Astrocyte (in vitro differentiated cells and primary cell): ENCODE measurements at regions not wholly inside any gene's neighbourhood (a gene's known extent, or its start where the extent isn't known, plus 50 kb on each side); places are given as distances from the start of the nearest gene placed in this dataset.

Source experiments
- DNase-seq: peaks from one replicate; pipeline ENCODE4 v3.0.0-alpha.2; 2010; ENCODE audit warnings: low read depth
- FAIRE-seq: peaks from 2 replicates; lab custom pipeline; 2011; peaks lifted over from hg19 to GRCh38; lab: Jason Lieb, UNC
- H2AFZ ChIP-seq: 2 replicates; pipeline ENCODE4 v1.6.0; 2012; ENCODE audit warnings: low read depth, low read length, inconsistent platforms
- H3K27ac ChIP-seq: 2 replicates; pipeline ENCODE4 v1.5.1; 2011; ENCODE audit warnings: low read depth, low read length, inconsistent platforms
- H3K27me3 ChIP-seq: 2 replicates; pipeline ENCODE4 v1.6.0; 2011; ENCODE audit warnings: low read length, inconsistent platforms; ENCODE audit not compliant: insufficient read depth
- H3K36me3 ChIP-seq: 2 replicates; pipeline ENCODE4 v1.5.1; 2011; ENCODE audit warnings: low read length, inconsistent platforms; ENCODE audit not compliant: insufficient read depth
- H3K4me1 ChIP-seq: 2 replicates; pipeline ENCODE4 v1.5.1; 2011; ENCODE audit warnings: low read length, inconsistent platforms; ENCODE audit not compliant: insufficient read depth
- H3K4me2 ChIP-seq: 2 replicates; pipeline ENCODE4 v1.6.0; 2012; ENCODE audit warnings: low read length, inconsistent platforms
- H3K4me3 ChIP-seq: 2 replicates; pipeline ENCODE4 v1.5.1; 2011; ENCODE audit warnings: low read depth, mild to moderate bottlenecking, low read length, inconsistent platforms; ENCODE audit not compliant: insufficient read depth
- H3K79me2 ChIP-seq: 2 replicates; pipeline ENCODE4 v1.6.0; 2012; ENCODE audit warnings: mild to moderate bottlenecking, low read length, inconsistent platforms; ENCODE audit not compliant: insufficient read depth
- H3K9ac ChIP-seq: 2 replicates; pipeline ENCODE4 v1.6.0; 2012; ENCODE audit warnings: mild to moderate bottlenecking, low read length, inconsistent platforms
- H3K9me3 ChIP-seq: 2 replicates; pipeline ENCODE4 v1.5.1; 2012; ENCODE audit warnings: low read depth, mild to moderate bottlenecking, low read length, inconsistent platforms; ENCODE audit not compliant: insufficient read depth
- H4K20me1 ChIP-seq: 2 replicates; pipeline ENCODE4 v1.6.0; 2012; ENCODE audit warnings: low read length, inconsistent platforms; ENCODE audit not compliant: insufficient read depth
- H3K27ac Mint-ChIP-seq: one replicate; pipeline ENCODE4 v1.8.0; 2021; ENCODE audit warnings: mild to moderate bottlenecking, mixed read lengths; ENCODE audit not compliant: unreplicated experiment
- H3K27me3 Mint-ChIP-seq: one replicate; pipeline ENCODE4 v1.8.0; 2021; ENCODE audit warnings: low read depth, mixed read lengths; ENCODE audit not compliant: unreplicated experiment
- H3K36me3 Mint-ChIP-seq: one replicate; pipeline ENCODE4 v1.8.0; 2021; ENCODE audit warnings: low read depth, mixed read lengths; ENCODE audit not compliant: unreplicated experiment
- H3K4me1 Mint-ChIP-seq: one replicate; pipeline ENCODE4 v1.8.0; 2021; ENCODE audit warnings: low read depth, mixed read lengths; ENCODE audit not compliant: unreplicated experiment
- H3K4me3 Mint-ChIP-seq: one replicate; pipeline ENCODE4 v1.8.0; 2021; ENCODE audit warnings: mild to moderate bottlenecking, moderate library complexity, mixed read lengths; ENCODE audit not compliant: unreplicated experiment
- H3K9me3 Mint-ChIP-seq: one replicate; pipeline ENCODE4 v1.8.0; 2021; ENCODE audit warnings: mild to moderate bottlenecking, mixed read lengths; ENCODE audit not compliant: unreplicated experiment
- CTCF ChIP-seq: IDR thresholded peaks from 2 replicates; pipeline ENCODE4 v1.5.1; 2011; ENCODE audit warnings: low read depth, mild to moderate bottlenecking, inconsistent platforms, low read length, moderate library complexity; ENCODE audit not compliant: insufficient read depth
- EZH2 ChIP-seq: IDR thresholded peaks from 2 replicates; pipeline ENCODE4 v1.6.1; 2012; ENCODE audit warnings: mild to moderate bottlenecking, low read length, inconsistent platforms; ENCODE audit not compliant: insufficient read depth

- H3K4me3 ChIP-seq, result no peak overlapping the region
- H3K27ac Mint-ChIP-seq, result no peak overlapping the region
- no peaks in the 10 kb centered on the region for H4K20me1 ChIP-seq
- no peak overlapping the region for H3K27ac ChIP-seq
- no peak overlapping the region for H3K4me2 ChIP-seq
- no peaks in the 10 kb centered on the region for H3K36me3 ChIP-seq
- H2AFZ ChIP-seq, result no peak overlapping the region
- H3K27me3 Mint-ChIP-seq, result no peaks in the 10 kb centered on the region
- no peak overlapping the region for H3K9ac ChIP-seq
- FAIRE-seq (peak; percentile 89), DNase-seq (no peak)
- H3K27me3 ChIP-seq, result no peaks in the 10 kb centered on the region
- TF ChIP-seq EZH2 (no peak), CTCF (no peak)
- H3K4me1 Mint-ChIP-seq, result no peaks in the 10 kb centered on the region
- H3K79me2 ChIP-seq, result no peaks in the 10 kb centered on the region
- H3K36me3 Mint-ChIP-seq, result no peaks in the 10 kb centered on the region
- no peaks in the 10 kb centered on the region for H3K9me3 Mint-ChIP-seq
- no peaks in the 10 kb centered on the region for H3K9me3 ChIP-seq
- no peak overlapping the region for H3K4me3 Mint-ChIP-seq
- H3K4me1 ChIP-seq, result no peaks in the 10 kb centered on the region
Measured at GRCh38 chrX:99663136-99663535, 746.9 kb downstream of the PCDH19 start.

- Histone ChIP-seq H3K79me2 (no peaks in the 10 kb centered on the region), H3K9ac (no peak overlapping the region), H3K36me3 (no peaks in the 10 kb centered on the region), H3K27me3 (no peaks in the 10 kb centered on the region), H3K9me3 (no peaks in the 10 kb centered on the region), H3K4me2 (no peak overlapping the region), H3K27ac (no peak overlapping the region), H4K20me1 (no peaks in the 10 kb centered on the region), H3K4me3 (no peak overlapping the region), H3K4me1 (no peaks in the 10 kb centered on the region), H2AFZ (no peak overlapping the region)
- no peaks in the 10 kb centered on the region for H3K9me3 Mint-ChIP-seq
- TF ChIP-seq CTCF, result no peak
- no peak for TF ChIP-seq EZH2
- H3K27ac Mint-ChIP-seq, result no peak overlapping the region
- H3K4me3 Mint-ChIP-seq, result no peak overlapping the region
- H3K36me3 Mint-ChIP-seq, result no peaks in the 10 kb centered on the region
- FAIRE-seq, result peak; percentile 52
- DNase-seq, result no peak
- H3K27me3 Mint-ChIP-seq, result no peaks in the 10 kb centered on the region
- H3K4me1 Mint-ChIP-seq, result peaks cover 2% of the 10 kb centered on the region
Measured at GRCh38 chrX:99654188-99654587, 755.9 kb downstream of the PCDH19 start.

GRCh38 chrX:99653352-99653751, 756.7 kb downstream of the PCDH19 start:
- Histone ChIP-seq H3K9me3 (no peaks in the 10 kb centered on the region), H2AFZ (no peak overlapping the region), H3K4me3 (no peak overlapping the region), H3K27ac (no peak overlapping the region), H3K27me3 (no peaks in the 10 kb centered on the region), H3K79me2 (no peaks in the 10 kb centered on the region), H3K9ac (no peak overlapping the region), H3K4me2 (no peak overlapping the region), H3K36me3 (no peaks in the 10 kb centered on the region), H3K4me1 (no peaks in the 10 kb centered on the region), H4K20me1 (no peaks in the 10 kb centered on the region)
- Mint-ChIP-seq H3K4me1 (peaks cover 2% of the 10 kb centered on the region), H3K27me3 (no peaks in the 10 kb centered on the region), H3K4me3 (no peak overlapping the region), H3K27ac (no peak overlapping the region), H3K36me3 (no peaks in the 10 kb centered on the region), H3K9me3 (no peaks in the 10 kb centered on the region)
- FAIRE-seq (peak; percentile 67), DNase-seq (no peak)
- TF ChIP-seq CTCF, result no peak
- no peak for TF ChIP-seq EZH2
